ENCODE measurements at regions not wholly inside any gene's neighbourhood (a gene's known extent, or its start where the extent isn't known, plus 50 kb on each side); places are given as distances from the start of the nearest gene placed in this dataset.

DNA sequence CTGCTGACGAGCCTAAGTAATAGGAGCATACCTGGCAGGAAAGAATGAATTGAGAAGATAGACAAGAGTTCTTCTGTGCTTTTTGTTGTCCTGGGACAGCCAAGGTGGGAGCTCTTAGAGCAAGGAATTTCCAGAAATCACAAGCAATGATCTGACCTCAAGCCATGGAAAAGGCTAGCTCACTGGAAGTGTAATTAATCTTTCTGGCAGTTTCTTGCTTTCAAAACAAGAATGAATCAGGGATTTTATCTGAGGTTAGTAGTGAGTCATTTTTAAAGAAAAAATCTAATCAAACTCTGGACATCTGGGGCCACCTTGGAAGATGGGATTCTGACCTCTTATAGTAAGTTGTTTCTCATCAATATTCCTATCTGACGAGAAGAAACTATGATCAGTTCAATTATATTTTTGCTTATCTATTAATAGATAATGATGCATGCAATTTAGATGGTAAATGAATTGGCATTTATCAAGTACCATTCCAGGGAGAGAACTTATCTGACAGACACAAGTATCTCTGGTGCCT, 98.0 kb downstream of the ADCYAP1 start:
- Mint-ChIP-seq H3K4me3 (ENCODE audit: unreplicated experiment) (no peak overlapping the region), H3K36me3 (ENCODE audit: low read depth, unreplicated experiment) (peaks cover 3% of the 10 kb centered on the region)
- TF ChIP-seq, protein P1, sequence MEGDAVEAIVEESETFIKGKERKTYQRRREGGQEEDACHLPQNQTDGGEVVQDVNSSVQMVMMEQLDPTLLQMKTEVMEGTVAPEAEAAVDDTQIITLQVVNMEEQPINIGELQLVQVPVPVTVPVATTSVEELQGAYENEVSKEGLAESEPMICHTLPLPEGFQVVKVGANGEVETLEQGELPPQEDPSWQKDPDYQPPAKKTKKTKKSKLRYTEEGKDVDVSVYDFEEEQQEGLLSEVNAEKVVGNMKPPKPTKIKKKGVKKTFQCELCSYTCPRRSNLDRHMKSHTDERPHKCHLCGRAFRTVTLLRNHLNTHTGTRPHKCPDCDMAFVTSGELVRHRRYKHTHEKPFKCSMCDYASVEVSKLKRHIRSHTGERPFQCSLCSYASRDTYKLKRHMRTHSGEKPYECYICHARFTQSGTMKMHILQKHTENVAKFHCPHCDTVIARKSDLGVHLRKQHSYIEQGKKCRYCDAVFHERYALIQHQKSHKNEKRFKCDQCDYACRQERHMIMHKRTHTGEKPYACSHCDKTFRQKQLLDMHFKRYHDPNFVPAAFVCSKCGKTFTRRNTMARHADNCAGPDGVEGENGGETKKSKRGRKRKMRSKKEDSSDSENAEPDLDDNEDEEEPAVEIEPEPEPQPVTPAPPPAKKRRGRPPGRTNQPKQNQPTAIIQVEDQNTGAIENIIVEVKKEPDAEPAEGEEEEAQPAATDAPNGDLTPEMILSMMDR (IDR thresholded peaks at IDR 0.05; ENCODE audit: unreplicated experiment): no peak

DNA sequence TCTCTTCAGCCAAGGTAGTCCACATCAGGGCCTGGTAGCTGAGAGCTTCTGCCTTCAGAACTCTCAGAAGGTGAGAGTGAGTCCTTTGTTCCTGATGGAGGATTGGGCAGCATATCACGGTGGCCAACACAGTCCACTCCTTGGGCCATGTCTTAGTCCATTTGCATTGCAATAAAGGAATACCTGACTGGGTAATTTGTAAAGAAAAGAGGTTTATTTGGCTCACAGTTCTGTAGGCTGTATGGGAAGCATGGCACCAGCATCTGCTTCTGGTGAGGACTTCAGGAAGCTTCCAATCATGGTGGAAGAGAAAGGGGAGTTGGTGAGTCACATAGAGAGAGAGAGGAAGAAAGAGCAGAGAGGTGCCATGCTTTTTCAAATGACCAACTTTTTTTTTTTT, 98.8 kb downstream of the ADCYAP1 start:
- Mint-ChIP-seq H3K27me3 (ENCODE audit: unreplicated experiment) (no peaks in the 10 kb centered on the region), H3K9me3 (ENCODE audit: unreplicated experiment) (no peaks in the 10 kb centered on the region), H3K27ac (ENCODE audit: unreplicated experiment) (no peak overlapping the region), H3K36me3 (ENCODE audit: low read depth, unreplicated experiment) (peaks cover 3% of the 10 kb centered on the region), H3K4me3 (ENCODE audit: unreplicated experiment) (no peak overlapping the region), H3K4me1 (ENCODE audit: unreplicated experiment) (no peaks in the 10 kb centered on the region)
- TF ChIP-seq, protein P1 (IDR thresholded peaks at IDR 0.05; ENCODE audit: unreplicated experiment): no peak
- no peak for DNase-seq (ENCODE audit: low spot score)

More for the DNA sequence above, 98.0 kb downstream of the ADCYAP1 start:
- DNase-seq (ENCODE audit: low spot score): no peak
- no peak overlapping the region for H3K27ac Mint-ChIP-seq (ENCODE audit: unreplicated experiment)
- no peaks in the 10 kb centered on the region for H3K9me3 Mint-ChIP-seq (ENCODE audit: unreplicated experiment)
- H3K4me1 Mint-ChIP-seq (ENCODE audit: unreplicated experiment): no peaks in the 10 kb centered on the region
- H3K27me3 Mint-ChIP-seq (ENCODE audit: unreplicated experiment): no peaks in the 10 kb centered on the region

DNA sequence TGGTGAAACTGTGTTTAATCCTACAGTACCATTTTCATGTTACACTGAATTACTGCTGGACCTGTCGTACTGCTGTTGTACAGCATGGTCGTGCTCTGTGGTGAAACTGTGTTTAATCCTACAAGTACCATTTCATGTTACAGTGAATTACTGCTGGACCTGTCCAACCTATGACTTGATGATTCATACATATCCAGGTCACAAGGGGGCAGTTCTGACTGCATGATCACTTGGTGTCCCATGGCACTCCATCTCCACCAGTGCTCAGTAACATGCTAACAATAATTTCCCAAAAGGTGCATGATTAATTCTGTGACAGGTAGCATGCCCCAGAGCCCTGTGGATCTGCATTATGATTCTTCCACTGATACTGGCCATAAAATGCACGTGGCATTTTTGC, 101.6 kb downstream of the ADCYAP1 start:
- Mint-ChIP-seq H3K27me3 (ENCODE audit: unreplicated experiment) (peaks cover 2% of the 10 kb centered on the region), H3K27ac (ENCODE audit: unreplicated experiment) (no peak overlapping the region), H3K4me3 (ENCODE audit: unreplicated experiment) (no peak overlapping the region), H3K36me3 (ENCODE audit: low read depth, unreplicated experiment) (peaks cover 3% of the 10 kb centered on the region), H3K9me3 (ENCODE audit: unreplicated experiment) (no peaks in the 10 kb centered on the region), H3K4me1 (ENCODE audit: unreplicated experiment) (no peaks in the 10 kb centered on the region)
- TF ChIP-seq, protein P1 (IDR thresholded peaks at IDR 0.05; ENCODE audit: unreplicated experiment): no peak
- DNase-seq (ENCODE audit: low spot score): no peak

DNA sequence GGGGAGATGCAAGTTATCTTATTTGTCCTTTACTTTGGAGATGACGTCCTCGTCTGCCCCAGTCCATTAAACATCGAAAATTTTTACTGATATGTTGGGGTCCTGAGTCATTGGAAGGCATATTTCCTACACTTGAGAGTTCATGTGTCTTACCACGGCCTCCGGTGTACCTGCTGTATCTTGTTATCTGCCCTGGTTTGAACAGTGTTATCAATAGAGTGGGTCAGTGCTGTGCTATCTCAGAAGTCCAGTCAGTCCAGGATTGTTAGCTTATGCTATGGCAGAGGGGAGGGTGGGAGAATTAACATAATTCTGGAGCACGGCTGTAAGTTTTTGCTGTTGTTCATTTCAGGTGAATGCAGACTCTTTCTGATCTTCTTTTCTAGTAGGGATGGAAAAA, 102.3 kb downstream of the ADCYAP1 start:
- Mint-ChIP-seq H3K27ac (ENCODE audit: unreplicated experiment) (no peak overlapping the region), H3K4me3 (ENCODE audit: unreplicated experiment) (no peak overlapping the region), H3K36me3 (ENCODE audit: low read depth, unreplicated experiment) (peaks cover 3% of the 10 kb centered on the region), H3K9me3 (ENCODE audit: unreplicated experiment) (no peaks in the 10 kb centered on the region), H3K4me1 (ENCODE audit: unreplicated experiment) (no peaks in the 10 kb centered on the region), H3K27me3 (ENCODE audit: unreplicated experiment) (peaks cover 2% of the 10 kb centered on the region)
- DNase-seq (ENCODE audit: low spot score): no peak
- TF ChIP-seq, protein P1 (IDR thresholded peaks at IDR 0.05; ENCODE audit: unreplicated experiment): no peak

DNA sequence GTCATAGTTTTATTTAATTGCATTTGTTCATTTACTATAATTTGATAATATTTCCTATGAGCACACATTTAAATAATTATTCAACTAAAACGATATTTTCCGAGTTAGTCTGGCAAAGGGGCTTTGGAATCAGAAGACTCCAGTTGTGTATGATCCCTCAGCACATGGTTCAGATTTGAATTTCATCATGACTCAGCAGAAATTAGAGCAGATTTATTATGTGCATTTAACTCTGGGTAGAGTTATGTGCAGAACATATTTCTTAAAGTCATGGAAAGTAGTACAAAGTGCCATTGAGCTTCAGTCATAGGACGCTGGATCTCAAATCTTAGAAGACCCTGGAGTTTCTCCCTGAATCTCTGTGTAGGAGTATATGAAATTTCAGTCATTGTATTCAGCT, 106.7 kb downstream of the ADCYAP1 start:
- H3K4me1 Mint-ChIP-seq (ENCODE audit: unreplicated experiment): peaks cover 2% of the 10 kb centered on the region
- H3K9me3 Mint-ChIP-seq (ENCODE audit: unreplicated experiment): no peaks in the 10 kb centered on the region
- peaks cover 2% of the 10 kb centered on the region for H3K27me3 Mint-ChIP-seq (ENCODE audit: unreplicated experiment)
- no peaks in the 10 kb centered on the region for H3K36me3 Mint-ChIP-seq (ENCODE audit: low read depth, unreplicated experiment)
- TF ChIP-seq, protein P1 (IDR thresholded peaks at IDR 0.05; ENCODE audit: unreplicated experiment): no peak
- H3K4me3 Mint-ChIP-seq (ENCODE audit: unreplicated experiment): no peak overlapping the region
- no peak for DNase-seq (ENCODE audit: low spot score)
- no peak overlapping the region for H3K27ac Mint-ChIP-seq (ENCODE audit: unreplicated experiment)
